ENCODE measurements at regions not wholly inside any gene's neighbourhood (a gene's known extent, or its start where the extent isn't known, plus 50 kb on each side); places are given as distances from the start of the nearest gene placed in this dataset.

DNA sequence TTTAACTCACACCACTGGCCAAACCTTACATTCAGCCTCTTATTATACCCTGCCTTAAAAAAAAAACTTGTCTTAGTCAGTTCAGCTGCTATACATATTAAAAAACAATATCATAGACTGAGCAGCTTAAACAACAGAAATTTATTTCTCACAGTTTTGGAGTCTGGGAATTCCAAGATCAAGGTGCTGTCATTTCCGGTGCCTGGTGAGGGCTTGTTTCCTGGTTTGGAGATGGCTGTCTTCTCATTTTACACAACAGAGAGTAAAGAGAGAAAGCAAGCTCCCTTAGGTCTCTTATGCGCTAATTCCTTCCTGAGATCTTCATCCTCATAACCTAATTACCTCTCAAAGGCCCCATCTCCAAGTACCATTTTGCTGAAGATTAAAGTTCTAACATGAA is 769.2 kb downstream of the DIAPH3 start:
- TF ChIP-seq, protein P1, sequence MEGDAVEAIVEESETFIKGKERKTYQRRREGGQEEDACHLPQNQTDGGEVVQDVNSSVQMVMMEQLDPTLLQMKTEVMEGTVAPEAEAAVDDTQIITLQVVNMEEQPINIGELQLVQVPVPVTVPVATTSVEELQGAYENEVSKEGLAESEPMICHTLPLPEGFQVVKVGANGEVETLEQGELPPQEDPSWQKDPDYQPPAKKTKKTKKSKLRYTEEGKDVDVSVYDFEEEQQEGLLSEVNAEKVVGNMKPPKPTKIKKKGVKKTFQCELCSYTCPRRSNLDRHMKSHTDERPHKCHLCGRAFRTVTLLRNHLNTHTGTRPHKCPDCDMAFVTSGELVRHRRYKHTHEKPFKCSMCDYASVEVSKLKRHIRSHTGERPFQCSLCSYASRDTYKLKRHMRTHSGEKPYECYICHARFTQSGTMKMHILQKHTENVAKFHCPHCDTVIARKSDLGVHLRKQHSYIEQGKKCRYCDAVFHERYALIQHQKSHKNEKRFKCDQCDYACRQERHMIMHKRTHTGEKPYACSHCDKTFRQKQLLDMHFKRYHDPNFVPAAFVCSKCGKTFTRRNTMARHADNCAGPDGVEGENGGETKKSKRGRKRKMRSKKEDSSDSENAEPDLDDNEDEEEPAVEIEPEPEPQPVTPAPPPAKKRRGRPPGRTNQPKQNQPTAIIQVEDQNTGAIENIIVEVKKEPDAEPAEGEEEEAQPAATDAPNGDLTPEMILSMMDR (conservative IDR thresholded peaks at IDR 0.05; ENCODE audit: low read length) = no peak
- no peak for TF ChIP-seq EZH2phosphoT487 (IDR thresholded peaks at IDR 0.05; ENCODE audit: borderline replicate concordance)
